HG03354 (cell line): ENCODE measurements at regions not wholly inside any gene's neighbourhood (a gene's known extent, or its start where the extent isn't known, plus 50 kb on each side); places are given as distances from the start of the nearest gene placed in this dataset.

ENCODE experiments used
- ATAC-seq: cut with Tn5 transposase; IDR thresholded peaks from one replicate; pipeline ENCODE4 v1.9.1; 2021; ENCODE audit warnings: mild to moderate bottlenecking; ENCODE audit not compliant: unreplicated experiment, poor library complexity, severe bottlenecking

GRCh38 chr7:16070806-16071205 is 350.5 kb downstream of the CRPPA start:
- no peak for ATAC-seq

DNA sequence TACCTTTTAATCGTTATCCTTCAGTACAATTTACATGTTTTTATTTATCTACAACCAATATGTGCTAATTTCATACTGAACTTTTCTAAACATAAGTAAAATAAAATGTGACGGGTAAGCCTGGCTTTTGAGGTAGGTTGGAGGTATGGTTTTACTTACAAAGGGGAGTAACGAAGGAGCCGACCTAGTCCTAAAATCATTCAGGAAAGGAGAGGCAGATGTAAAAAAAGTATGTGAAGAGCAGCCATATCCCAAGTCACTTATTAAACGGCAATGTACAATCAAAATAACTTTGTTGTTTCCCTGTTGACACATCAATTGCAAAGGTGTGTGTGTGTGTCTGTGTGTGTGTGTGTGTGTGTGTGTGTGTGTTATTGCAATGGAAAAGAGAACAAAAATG is 351.3 kb downstream of the CRPPA start:
- no peak for ATAC-seq

DNA sequence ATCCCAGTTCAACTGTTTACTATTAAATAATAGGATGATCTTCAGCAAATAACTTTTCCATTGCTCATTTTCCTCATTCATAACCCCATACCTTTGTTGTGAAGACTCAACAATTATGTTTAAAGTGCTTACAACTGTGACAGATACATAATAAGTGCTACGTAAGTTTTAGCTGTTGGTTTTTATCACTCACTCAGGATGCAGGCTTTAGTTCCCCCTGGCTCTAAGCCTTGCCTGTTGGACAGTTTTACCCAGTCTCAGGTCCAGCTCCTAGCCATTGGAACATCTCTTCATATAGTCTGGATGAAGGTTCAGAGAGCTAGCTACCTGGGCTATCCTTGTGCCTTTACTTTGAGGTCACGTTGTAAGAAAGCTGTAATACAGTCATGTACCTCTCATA is 353.2 kb downstream of the CRPPA start:
- ATAC-seq, result no peak

GRCh38 chr7:16067711-16068110 is 353.6 kb downstream of the CRPPA start:
- no peak for ATAC-seq

DNA sequence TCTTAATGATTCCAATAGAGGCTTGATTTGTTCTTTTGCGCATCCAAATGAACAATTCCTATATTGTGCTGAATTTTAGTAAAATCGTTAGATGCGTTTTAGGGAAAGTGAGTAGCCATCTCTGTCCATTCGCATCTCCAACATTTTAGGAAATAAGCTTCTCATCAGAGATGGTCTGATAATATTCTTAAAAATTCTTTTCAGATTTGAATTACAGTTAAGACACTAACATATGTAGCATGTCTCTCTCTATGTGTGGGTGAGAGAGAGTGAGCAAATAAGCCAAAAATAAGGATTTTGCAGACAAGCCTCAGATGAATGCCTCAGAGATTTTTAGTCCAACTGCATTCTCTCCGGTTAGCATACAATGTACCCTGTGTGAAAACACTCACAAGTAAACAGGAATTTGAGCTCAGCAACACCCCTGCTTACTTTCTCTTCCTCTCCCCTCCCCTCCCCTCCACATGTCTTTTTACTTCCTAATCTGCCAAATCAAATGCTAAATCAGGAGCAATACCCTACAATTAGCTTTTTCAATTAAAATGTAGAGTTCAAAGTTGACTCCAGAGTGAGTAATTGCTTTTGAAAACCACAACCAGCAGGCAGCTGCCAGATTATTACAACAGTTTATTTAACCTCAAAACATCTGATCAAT is 354.4 kb downstream of the CRPPA start:
- no peak for ATAC-seq

DNA sequence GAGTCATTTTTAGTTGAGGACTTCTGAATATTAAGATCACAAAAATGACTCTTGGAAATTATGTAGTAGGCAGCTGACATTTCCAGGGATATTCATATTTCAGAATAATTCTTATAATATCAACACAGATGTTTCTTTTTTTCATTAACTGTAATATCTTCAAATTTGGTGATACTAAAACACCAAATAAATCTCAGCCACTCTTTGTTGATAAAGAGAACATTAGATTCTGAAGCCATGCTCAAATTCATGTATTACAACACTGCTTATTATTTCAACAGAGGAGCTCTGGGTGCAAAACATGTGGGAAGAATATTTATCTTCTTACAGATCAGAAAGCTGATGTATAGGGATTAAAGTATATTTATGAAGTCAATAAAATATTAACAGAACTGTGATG is 355.4 kb downstream of the CRPPA start:
- no peak for ATAC-seq

GRCh38 chr7:16063716-16064675 is 357.3 kb downstream of the CRPPA start:
- ATAC-seq, result no peak

DNA sequence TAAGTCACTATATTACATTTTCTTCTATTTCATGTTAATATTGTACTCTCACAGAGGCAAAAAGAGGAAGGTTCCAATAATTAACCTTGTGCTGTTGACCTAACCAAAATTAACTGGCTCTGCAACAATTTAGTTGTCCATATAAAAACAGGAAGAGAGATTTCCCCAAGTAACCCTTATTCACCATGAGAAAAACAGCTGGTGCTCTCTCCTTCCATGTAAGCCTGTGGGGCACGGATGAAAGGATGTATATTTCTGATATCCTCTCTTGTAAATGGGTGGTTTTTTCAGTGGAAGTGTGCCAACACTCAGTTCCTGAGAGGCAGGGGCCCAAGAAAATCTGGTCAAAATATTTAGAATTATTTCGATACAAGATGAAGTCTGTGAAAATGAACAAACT is 358.1 kb downstream of the CRPPA start:
- no peak for ATAC-seq

DNA sequence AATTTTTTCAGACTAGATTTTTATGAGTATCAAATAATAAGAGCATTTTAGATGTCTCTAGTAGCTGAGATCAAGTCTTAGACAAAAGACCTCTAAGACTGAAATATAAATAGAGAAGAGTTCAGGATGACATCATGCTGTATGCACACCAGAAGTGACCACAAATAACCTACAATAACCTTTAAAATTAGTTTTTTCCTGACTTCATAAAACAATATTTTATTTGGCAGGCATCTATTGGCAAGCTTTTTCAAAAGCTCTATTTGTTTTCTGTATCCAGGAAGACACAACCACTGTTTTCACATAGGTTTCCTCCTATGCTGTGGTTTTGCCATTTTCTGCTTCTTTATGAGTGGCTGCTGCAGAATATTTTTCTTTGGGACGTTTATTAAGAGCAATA is 359.1 kb downstream of the CRPPA start:
- no peak for ATAC-seq

- no peak for ATAC-seq
Measured at GRCh38 chr7:16061630-16062029, 359.7 kb downstream of the CRPPA start.

DNA sequence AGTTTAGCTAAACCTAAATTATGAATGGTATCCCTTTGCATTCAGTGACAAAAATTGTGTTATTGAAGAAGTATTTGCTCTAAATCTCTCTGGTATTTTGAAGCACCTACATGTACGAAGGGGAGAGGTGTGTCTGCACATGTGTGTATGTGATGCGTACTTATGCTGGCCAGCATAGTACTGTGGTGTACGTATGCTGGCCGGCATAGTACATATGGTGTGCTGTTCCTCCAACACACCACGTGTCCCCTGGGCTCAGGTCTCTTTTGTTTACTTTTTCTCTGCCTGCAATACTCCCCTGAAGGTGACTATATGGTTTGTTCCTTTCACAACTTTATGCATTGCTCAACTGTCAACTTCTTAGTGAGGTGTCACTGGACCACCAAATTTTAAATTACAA is 360.3 kb downstream of the CRPPA start:
- no peak for ATAC-seq

DNA sequence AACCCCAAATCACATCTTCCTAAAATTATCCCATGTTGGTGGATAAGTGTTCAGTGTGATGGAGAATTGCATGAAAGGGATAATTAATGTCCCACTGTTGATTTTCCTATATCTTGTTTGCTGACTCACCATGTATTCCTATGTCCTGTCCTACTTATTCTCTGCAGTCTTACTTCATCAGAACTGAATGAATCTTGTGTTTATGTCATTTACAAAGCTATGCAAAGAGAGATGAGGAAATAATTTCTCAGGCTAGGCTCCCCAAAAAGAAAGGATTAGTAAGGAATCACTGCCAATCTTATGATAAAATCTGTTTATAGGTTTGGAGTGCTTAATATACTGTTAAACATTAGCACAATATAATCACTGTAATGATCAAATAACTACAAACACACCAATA is 360.8 kb downstream of the CRPPA start:
- no peak for ATAC-seq

- ATAC-seq, result peak; percentile 86
Measured at GRCh38 chr7:16055263-16055976, 365.9 kb downstream of the CRPPA start.

- ATAC-seq, result no peak
Measured at GRCh38 chr7:16051561-16052255, 365.2 kb upstream of the MEOX2 start.

DNA sequence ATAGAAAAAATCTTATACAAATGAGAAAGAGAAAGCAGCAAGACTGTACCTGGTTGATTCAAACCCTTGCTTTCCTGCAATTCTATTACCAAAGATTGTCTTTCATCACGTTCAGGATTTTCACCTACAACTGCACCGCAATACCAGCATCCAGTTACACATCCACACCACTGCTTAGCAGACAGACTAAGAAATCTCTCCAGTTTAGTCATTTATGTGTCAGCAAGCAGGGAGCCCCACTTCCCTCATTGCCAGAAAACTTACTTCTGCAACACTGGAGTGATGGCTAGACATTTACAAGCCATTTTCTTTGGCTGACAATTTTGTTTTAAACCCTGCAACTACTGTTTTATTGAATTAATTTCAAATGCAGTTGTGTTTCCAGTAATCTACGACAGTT is 359.6 kb upstream of the MEOX2 start:
- no peak for ATAC-seq

DNA sequence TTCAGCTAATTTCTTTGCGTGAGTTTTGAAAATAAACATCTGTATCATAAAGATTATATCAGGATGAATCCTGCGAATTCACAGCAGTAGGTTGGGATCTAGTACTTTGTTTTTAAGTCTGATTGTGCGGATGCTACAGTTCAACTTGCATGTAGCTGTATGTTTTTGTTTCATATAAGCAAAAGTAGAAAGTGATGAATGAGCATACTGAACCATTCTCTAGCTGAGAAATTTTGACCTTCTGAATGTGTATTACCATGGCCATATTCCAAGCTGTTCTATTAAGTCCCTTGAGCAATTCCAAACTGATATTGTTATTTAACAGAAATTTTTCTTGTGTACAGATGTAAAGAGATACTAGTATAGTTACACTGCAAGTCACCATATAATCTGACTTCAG is 358.8 kb upstream of the MEOX2 start:
- no peak for ATAC-seq

DNA sequence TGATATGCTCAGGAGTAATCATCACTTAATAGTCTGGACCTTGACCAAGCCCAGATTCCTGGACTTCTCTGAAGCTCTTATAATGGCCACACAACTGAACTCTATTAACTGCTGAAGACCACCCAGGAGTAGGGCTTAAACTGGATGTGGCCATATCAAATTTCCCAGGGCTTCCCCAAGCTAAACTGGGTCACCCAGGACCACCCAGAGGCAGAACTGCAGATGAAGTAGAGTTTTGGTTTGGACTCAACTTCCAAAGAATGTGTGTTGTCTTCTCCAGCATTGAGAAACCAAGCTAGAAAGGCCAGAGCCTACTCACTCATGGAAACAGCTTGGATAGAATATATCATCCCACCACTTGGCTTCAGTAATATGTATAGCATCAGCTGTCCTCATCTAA is 358.2 kb upstream of the MEOX2 start:
- no peak for ATAC-seq

GRCh38 chr7:16040346-16040745 is 353.9 kb upstream of the MEOX2 start:
- no peak for ATAC-seq

DNA sequence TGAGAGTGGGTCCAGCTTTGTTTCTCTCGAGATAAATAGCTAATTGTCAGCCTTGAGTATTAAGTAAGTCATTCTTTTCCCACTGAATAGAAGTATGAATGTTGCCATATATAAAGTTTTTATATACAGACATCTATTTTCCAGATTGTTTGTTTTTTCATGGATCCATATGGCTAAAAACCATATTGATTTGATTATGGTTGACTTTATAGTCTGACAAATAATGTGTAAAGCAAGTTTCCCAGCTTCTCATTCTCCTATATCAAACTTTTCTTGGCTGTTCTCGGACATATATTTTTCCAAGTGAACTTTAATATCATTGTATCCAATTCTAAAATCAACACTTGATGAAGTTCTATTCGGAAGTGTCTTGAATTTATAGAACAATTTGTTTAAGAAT is 352.4 kb upstream of the MEOX2 start:
- no peak for ATAC-seq

- ATAC-seq, result no peak
Measured at GRCh38 chr7:16035392-16035791, 348.9 kb upstream of the MEOX2 start.
